Heart left ventricle (tissue), 16 donors: ENCODE measurements at regions not wholly inside any gene's neighbourhood (a gene's known extent, or its start where the extent isn't known, plus 50 kb on each side); places are given as distances from the start of the nearest gene placed in this dataset.
"Not testable (repeated sequence)": the region's sequence is repeated elsewhere in the genome, so short reads cannot be mapped to it uniquely, and the experiment has no call there.

ENCODE experiments used
- ATAC-seq, 4 donors: fragments of 200-7000 bp; cut with Tn5 transposase; one replicate each; pipeline ENCODE4 v1.9.1; 2020 to 2022; ENCODE audit warnings: moderate library complexity in 4 of 4, mild to moderate bottlenecking in 3 of 4, moderate number of reproducible peaks in 1 of 4
- DNase-seq, 5 donors: peaks; one replicate each; pipeline ENCODE4 v3.0.0-alpha.2; 2020
- H3K27ac ChIP-seq, 12 donors: fragments of 200-600 bp; sonication (generic) in 4 of 12; one replicate each; pipeline versions ENCODE4 v1.5.0 to v1.8.0; 2016 to 2022; ENCODE audit warnings: mild to moderate bottlenecking in 2 of 12
- H3K27me3 ChIP-seq, 9 donors: fragments of 200-600 bp; sonication (generic) in 2 of 9; one replicate each; pipeline versions ENCODE4 v1.5.1 to v1.8.0; 2016 to 2022; ENCODE audit warnings: mild to moderate bottlenecking in 3 of 9
- H3K36me3 ChIP-seq, 9 donors: fragments of 200-600 bp; sonication (generic) in 2 of 9; one replicate each; pipeline versions ENCODE4 v1.5.0 to v1.8.0; 2018 to 2022; ENCODE audit warnings: mild to moderate bottlenecking in 2 of 9
- H3K4me1 ChIP-seq, 12 donors: fragments of 200-600 bp; sonication (generic) in 4 of 12; one replicate each; pipeline versions ENCODE4 v1.5.0 to v1.8.0; 2016 to 2022; ENCODE audit warnings: mild to moderate bottlenecking in 3 of 12
- H3K4me3 ChIP-seq, 12 donors: fragments of 200-600 bp; sonication (generic) in 4 of 12; one replicate each; pipeline versions ENCODE4 v1.5.0 to v1.8.0; 2017 to 2022; ENCODE audit warnings: mild to moderate bottlenecking in 9 of 12, moderate library complexity in 4 of 12
- H3K9me3 ChIP-seq, 12 donors: fragments of 200-600 bp; sonication (generic) in 4 of 12; one replicate each; pipeline versions ENCODE4 v1.5.0 to v1.8.0; 2016 to 2022; ENCODE audit warnings: mild to moderate bottlenecking in 1 of 12
- CTCF ChIP-seq, 12 donors: fragments of 200-600 bp; sonication (generic) in 4 of 12; IDR thresholded peaks; one replicate each; pipeline versions ENCODE4 v1.5.0 to v1.8.0; 2018 to 2022; ENCODE audit warnings: antibody characterized with exemption in 12 of 12, mild to moderate bottlenecking in 5 of 12
- POLR2A ChIP-seq, 2 donors: fragments of 450-650 bp; IDR thresholded peaks; one replicate each; pipeline ENCODE4 v1.6.1; 2017; ENCODE audit warnings: antibody characterized with exemption in 2 of 2, mild to moderate bottlenecking in 2 of 2, moderate library complexity in 2 of 2
- WGBS, 4 donors: extraction: QIAGEN DNeasy Blood & Tissue Kit in 2 of 4; methylation state at CpG; one replicate each; pipeline versions ENCODE4 v1.1.5 to v1.1.7; 2013 to 2018; 5-methylcytosine and 5-hydroxymethylcytosine counted together
- intact Hi-C, 10 donors: fragments of 100-400 bp; cut with DNase I; formaldehyde crosslinking; loops; one replicate each; pipeline versions ENCODE4 v1.11.1 to v1.14.2; 2022
- donor health status: ischemic (EF 13 %, LVEDD 7.1; RV severe dilation, severe dysfunction).
- donor health status: healthy with polysubstance abuse.
- donor health status: DM: no; HTN: yes; CAD: no.
- donor health status: DM: no; HTN: no; CAD: no.
- donor health status: ischemic (EF 25% LVEDD 6.9; RV normal size, moderate dysfunction).
- donor health status: ischemic (EF 25% LVEDD 5.7; RV mildly dilated, moderate dysfunction).
- donor health status: healthy.
- donor health status: DM: yes; HTN: yes; CAD: no.
- donor health status: ischemic (EF 35%, LVEDD 5.7; RV mildly dilated, moderate dysfunction).
- donor health status: nonischemic (EF 11% LVEDD 7.7; RV severe dilation, severe dysfunction).
- donor health status: DM: yes; HTN: yes; CAD: no.
- donor health status: PGD.
- donor health status: ischemic (EF 29% LVEDD 5.4; RV normal size, mild dysfunction).
- donor health status: nonischemic (EF 23%, LVEDD 6.1; RV moderate dilation, normal function).

- Histone ChIP-seq H3K9me3 (peaks cover 0 to 5% (median 0%) of the 10 kb centered on the region in 12 donors), H3K4me1 (no peaks in the 10 kb centered on the region), H3K27me3 (no peaks in the 10 kb centered on the region), H3K4me3 (no peak overlapping the region), H3K36me3 (no peaks in the 10 kb centered on the region), H3K27ac (no peak overlapping the region)
- ATAC-seq: no peak
- intact Hi-C loops: no loop called here
- no peak for DNase-seq
- 70 to 84% (median 77%) methylated on average over 7 of the region's 7 CpGs for WGBS, 4 donors
- TF ChIP-seq POLR2A (IDR thresholded peaks at IDR 0.05) (no peak), CTCF (IDR thresholded peaks at IDR 0.05) (no peak)
Measured at GRCh38 chr6:8839626-8840025, 404.3 kb upstream of the SLC35B3 start.

GRCh38 chr6:8837343-8837742 is 402.0 kb upstream of the SLC35B3 start:
- TF ChIP-seq CTCF (IDR thresholded peaks at IDR 0.05): no peak
- no peak for TF ChIP-seq POLR2A (IDR thresholded peaks at IDR 0.05)
- H3K36me3 ChIP-seq: no peaks in the 10 kb centered on the region
- no peaks in the 10 kb centered on the region for H3K4me1 ChIP-seq
- peaks cover 0 to 5% (median 0%) of the 10 kb centered on the region in 12 donors for H3K9me3 ChIP-seq
- H3K4me3 ChIP-seq: no peak overlapping the region
- WGBS, 4 donors: 62 to 70% (median 70%) methylated on average over 2 of the region's 2 CpGs
- intact Hi-C loops: no loop called here
- ATAC-seq (no peak), DNase-seq (no peak)
- H3K27me3 ChIP-seq: no peaks in the 10 kb centered on the region
- no peak overlapping the region for H3K27ac ChIP-seq

GRCh38 chr6:8832695-8833094 is 397.4 kb upstream of the SLC35B3 start:
- intact Hi-C loops, H3K27me3 ChIP-seq, H3K36me3 ChIP-seq, H3K4me3 ChIP-seq, H3K27ac ChIP-seq, H3K9me3 ChIP-seq, ATAC-seq, DNase-seq, H3K4me1 ChIP-seq: not testable (repeated sequence)
- WGBS, 4 donors: 85 to 94% (median 92%) methylated on average over 3 of the region's 3 CpGs

GRCh38 chr6:8831366-8832152 is 396.2 kb upstream of the SLC35B3 start:
- Histone ChIP-seq H3K4me3 (no peak overlapping the region), H3K27me3 (no peaks in the 10 kb centered on the region), H3K4me1 (no peaks in the 10 kb centered on the region), H3K27ac (no peak overlapping the region), H3K36me3 (no peaks in the 10 kb centered on the region), H3K9me3 (no peaks in the 10 kb centered on the region)
- WGBS, 4 donors: 84 to 91% (median 86%) methylated on average over 11 of the region's 11 CpGs
- DNase-seq: no peak
- no peak for TF ChIP-seq POLR2A (IDR thresholded peaks at IDR 0.05)
- TF ChIP-seq CTCF (IDR thresholded peaks at IDR 0.05): no peak
- ATAC-seq: no peak
- intact Hi-C loops: no loop called here

- Histone ChIP-seq H3K4me1 (no peaks in the 10 kb centered on the region), H3K4me3 (no peak overlapping the region), H3K36me3 (no peaks in the 10 kb centered on the region), H3K27me3 (no peaks in the 10 kb centered on the region), H3K27ac (no peak overlapping the region), H3K9me3 (no peaks in the 10 kb centered on the region)
- intact Hi-C loops: no loop called here
- ATAC-seq (no peak), DNase-seq (no peak)
- WGBS, 4 donors: 41 to 46% (median 44%) methylated on average over 1 of the region's 1 CpG
- TF ChIP-seq POLR2A (IDR thresholded peaks at IDR 0.05) (no peak), CTCF (IDR thresholded peaks at IDR 0.05) (no peak)
Measured at GRCh38 chr6:8830794-8831193, 395.4 kb upstream of the SLC35B3 start.
